IPS-NIHi11 (cell line): ENCODE measurements at regions not wholly inside any gene's neighbourhood (a gene's known extent, or its start where the extent isn't known, plus 50 kb on each side); places are given as distances from the start of the nearest gene placed in this dataset.

ENCODE experiments used
- DNase-seq: peaks from one replicate; pipeline ENCODE4 v3.0.0; 2012; ENCODE audit warnings: mixed read lengths, low spot score

DNA sequence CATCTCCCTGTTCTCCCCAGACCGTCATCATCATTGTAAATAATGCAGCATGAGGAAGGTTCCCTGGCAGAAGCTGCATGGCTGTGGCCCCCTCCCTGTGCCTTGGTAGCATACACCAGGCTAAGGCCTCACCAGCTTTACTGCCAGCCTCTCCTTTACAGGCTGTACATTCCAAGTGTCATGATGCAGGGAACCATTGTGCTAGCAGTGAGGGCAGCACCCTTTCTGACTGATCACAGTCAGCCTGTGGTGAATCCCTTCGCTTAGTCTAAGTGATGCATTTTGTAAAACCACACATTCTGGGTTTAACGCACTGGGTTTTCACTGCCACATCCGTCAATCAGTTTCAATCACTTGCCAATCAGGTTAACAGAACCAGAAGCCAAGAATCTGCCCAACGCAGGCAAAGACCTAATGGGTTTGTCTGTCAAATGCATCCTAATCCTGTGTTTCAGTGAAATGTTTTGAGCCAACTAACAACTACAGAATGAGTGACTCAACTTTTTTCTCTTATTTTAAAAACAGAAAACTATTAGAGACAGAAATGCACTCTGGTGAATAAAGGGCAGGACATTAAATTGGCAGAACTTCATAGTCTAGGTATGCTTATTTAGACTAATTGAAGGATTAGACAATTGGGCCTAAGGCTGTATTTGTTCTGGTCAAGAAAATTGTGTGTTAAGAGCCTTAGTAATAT lies 225.9 kb upstream of the DPH6 start:
- no peak for DNase-seq

DNA sequence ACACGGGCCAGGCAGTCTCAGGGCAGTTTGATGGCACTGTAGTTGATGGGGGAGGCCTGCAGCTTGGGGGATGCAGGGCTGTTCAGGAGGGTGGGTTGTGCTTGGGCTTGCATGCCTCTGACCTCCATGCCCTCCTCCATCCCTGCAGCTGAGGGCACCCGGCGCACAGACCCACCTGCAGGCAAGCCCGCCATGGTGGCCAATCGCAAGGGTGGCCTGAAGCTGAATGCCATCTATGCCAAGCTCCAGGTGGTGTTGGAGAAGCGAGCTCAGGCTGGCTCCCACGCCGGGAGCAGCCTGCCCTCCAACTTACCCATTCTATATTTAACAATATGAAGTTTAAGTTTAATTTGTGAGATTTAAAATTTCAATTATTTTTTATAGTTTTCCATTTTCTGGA lies 228.7 kb upstream of the DPH6 start:
- DNase-seq: no peak

DNA sequence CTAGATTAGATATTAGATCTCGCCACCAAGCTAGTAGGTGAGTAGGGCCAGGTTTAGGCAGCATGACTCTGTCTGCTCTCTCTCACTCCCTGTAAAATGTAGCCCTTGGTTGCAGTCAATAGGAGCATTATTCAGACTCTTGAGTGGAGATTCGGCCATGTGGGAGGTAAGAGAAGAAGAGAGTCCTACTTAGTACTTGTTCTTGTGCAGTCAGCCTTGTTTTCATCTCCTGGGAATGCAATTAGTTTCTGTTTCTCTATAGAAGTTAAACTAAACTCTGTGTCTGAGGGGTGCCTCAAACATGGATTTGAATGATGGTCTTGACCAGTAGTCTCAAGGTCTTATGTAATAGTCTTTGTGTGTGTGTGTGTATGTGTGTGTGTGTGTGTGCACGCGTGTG lies 229.5 kb upstream of the DPH6 start:
- no peak for DNase-seq

DNA sequence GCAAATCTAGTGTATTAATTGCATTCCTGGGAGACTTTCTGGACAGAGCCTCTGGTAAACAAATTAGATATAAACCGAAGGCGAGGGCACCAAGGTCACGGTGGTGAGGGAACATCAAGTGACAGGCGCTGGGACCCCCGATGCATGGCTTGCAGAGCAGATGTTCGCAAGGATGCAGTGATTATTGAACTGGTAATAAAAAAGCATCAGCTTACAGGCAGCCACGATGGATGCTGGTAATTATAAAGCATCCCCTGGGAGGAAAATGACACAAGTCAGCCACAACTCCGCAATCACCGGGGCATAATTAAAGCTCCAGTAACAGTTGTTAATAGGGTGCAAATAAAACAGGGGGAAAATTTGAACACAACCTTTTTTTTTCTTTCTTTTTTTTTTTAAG lies 231.1 kb upstream of the DPH6 start:
- DNase-seq: no peak

DNA sequence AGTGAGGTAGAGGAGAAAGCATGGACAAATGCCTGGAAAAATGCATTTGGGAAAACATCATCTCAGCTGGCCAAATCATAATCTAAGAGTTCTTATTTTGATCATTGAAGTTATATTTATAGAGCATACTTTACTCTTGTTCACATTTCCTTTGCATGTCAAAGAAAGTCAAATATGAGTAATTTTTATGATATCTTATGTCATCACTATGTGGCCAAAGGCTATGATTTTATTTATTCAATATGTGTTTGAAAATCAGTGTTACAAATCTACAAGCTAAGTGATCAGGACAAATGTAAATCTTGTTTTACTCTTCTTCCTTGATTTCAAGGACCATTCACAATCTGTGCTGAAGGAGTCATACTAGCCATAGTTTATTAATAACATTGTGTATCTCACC lies 237.2 kb upstream of the DPH6 start:
- DNase-seq: no peak

DNA sequence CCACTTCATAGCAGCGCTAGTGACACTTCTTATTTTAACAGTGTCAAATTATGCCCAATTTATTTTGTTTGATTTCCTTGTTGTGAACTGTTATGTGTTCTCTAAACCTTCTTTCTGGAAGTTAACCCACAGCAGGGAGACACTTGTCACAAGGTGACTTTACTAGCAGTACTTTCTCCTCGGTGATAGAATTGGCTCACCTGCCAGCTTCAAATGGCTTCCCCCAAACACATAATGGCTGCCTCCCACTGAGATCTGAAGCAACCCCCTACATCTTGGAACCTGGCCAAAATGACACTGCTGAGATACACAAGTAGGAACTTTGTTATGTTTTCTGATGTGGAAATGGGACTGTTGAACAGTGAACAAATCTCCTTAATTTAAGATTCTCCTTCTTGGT lies 238.8 kb upstream of the DPH6 start:
- peak; percentile 8 for DNase-seq

DNA sequence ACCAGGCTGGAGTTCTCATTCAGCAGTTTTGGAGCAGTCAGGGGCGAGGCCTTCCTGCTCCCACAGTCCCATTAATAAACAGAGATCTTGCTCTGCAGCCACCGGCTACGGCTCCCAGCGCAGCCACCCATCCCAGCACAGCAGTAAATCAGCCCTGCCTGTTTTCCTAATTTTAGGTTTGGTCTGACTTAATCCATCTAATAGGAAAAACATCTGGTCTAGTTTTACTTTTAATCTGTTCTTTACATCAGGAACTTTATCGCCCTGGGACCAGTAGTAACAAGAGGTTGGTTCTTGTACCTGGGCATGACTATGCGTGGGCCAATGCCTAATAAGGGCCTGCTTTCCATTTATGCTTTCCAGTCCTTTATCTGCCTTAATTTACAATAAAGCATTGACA lies 264.0 kb upstream of the DPH6 start:
- DNase-seq: no peak

DNA sequence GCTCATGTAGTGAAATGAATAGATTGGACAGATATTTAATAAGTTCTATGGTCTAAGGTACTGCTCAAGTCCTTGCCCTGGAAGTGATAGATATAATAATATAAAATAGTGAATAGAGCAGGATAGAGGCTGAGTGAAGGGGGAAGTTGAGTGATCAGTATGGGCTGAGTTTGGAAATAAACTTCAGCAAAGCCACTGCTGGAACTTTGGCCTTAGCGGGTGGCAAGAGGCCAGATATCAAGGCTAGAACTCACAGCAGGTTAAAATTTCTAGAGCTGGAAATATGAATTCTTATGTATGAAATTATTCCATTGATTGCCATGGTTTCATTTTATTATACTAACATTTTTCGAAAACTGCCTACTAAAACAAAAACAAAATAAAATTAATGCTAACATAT lies 267.6 kb upstream of the DPH6 start:
- DNase-seq: no peak

DNA sequence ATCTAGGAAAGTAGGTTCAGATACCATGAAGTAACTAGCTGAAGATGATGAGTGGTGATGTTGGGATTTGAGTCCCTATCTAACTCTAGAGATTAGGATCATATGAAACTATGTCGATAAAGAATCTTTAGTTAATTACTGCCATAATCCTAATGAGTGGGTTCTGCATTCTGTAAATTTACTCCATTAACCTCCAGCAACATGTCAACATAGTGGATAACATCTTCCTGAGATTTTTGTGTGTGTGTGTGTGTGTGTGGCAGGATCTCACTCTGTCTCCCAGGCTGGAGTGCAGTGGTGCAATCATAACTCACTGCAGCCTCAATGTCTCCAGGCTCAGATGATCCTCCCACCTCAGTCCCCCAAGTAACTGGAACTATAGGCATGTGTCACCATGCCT lies 272.9 kb upstream of the DPH6 start:
- DNase-seq: no peak

DNA sequence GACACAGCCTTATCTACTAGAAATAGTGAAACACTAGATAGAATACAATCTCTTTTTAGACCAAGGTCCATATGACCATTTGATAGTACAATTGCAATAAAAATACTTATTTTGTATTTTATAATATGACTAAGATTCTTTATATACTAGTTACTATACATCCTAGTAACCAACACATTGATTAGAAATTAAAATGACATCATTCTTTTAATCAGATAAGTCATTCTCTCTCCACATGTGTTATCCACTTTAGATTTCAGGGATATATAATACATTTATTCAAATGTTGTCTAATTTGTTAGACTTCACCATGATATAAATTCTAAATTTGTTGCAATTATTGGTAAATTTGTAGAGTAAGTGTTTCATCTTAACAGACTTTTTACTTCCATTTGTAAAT lies 276.2 kb upstream of the DPH6 start:
- no peak for DNase-seq

DNA sequence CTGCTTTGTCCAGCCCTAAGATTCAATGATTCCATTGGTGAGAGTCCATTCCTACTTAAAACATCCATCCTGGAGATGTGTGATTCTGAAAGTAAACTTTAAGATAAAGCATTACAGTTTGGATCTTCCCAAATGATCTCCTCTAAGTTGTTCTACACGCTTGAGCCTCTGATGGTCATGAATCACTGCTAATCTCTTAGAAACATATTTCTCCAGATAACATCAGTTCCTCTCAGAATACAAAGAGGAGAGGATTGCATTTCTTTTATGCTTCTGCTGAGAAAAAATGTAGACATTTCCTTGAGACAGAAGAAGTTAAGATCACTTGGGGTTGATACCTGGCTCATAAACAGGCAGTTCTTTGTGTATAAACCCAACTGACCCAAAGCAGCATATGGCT lies 281.2 kb upstream of the DPH6 start:
- DNase-seq: no peak

DNA sequence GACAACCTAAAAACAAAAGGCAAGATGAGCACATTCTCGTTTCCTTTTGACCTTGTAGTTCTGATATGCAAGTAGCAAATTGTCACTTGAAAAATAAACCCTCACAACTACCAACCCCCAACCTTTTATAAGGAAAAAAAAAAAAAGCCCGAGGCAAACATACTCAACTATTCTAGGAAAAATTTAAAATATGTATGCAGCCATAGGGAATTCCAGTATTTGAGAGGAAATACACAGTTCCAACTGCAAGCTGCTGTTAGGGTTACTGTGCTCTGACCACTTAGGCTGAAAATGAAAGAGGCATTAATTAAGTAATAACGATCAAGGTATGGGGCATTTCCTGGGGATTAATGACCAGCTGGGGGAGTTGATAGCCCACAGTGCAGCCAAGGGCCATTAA lies 281.9 kb upstream of the DPH6 start:
- no peak for DNase-seq

DNA sequence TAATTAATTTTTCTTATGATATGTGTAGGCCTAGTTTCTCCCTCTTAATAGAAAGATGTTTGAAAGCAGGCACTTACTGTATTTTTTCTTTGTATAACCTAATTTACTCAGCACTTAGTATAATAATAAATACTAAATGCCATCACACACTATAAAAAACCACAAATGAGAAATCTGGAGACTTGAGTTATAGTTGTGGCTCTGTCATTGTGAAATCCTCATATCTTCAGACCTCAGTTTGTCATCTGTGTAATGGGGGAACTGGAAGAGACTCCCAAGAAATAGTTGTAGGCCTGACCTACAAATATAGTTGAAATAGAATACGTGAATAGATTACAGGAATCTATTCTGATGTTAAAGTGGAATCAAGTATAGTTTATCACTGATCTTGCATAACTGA lies 287.6 kb upstream of the DPH6 start:
- DNase-seq: no peak

DNA sequence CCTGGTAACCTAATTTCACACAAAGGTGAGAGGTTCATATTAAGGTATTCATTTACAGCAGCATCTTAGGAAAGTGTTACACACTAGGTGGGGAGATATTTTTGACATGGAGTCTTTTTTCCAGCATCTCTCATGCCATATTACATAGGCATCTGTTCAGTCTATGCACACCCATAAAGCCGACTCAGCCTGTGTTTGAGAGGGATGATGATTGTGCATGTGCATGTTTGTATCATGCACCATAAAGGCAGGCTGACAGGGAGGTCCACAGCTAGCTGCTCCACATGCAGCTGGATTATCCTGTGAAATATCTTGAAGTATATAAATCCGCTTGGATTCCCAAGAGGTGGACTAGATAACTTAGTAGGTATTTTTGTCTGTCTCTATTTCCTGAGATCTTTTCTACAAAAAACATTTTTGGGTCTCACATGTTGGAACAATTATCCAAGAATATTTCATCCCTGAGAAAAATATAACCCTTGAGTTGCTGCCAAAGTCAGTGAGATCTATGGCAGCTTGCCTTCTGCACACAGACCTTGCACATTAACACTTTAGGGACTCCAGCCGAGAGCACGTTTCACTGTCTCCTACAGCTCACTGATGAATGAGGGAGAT lies 288.4 kb upstream of the DPH6 start:
- no peak for DNase-seq

DNA sequence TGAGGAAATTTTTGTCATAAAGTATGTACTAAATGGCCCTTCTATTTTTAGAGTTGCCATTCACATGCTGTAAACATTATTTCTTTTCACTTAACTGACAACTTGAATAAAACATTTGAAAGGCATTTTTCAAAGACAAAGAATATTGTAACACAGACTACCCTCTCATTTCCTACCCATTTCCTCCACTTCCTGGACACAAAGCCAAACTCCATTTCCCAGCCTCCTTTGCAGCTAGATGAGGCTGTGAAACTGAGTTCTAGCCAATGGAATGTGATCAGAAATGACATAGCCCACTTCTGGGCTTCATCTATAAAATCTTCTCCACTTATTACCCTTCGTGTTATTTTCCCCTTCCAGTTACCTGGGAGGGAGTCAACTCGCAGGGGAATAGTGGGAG lies 288.9 kb upstream of the DPH6 start:
- DNase-seq: no peak

DNA sequence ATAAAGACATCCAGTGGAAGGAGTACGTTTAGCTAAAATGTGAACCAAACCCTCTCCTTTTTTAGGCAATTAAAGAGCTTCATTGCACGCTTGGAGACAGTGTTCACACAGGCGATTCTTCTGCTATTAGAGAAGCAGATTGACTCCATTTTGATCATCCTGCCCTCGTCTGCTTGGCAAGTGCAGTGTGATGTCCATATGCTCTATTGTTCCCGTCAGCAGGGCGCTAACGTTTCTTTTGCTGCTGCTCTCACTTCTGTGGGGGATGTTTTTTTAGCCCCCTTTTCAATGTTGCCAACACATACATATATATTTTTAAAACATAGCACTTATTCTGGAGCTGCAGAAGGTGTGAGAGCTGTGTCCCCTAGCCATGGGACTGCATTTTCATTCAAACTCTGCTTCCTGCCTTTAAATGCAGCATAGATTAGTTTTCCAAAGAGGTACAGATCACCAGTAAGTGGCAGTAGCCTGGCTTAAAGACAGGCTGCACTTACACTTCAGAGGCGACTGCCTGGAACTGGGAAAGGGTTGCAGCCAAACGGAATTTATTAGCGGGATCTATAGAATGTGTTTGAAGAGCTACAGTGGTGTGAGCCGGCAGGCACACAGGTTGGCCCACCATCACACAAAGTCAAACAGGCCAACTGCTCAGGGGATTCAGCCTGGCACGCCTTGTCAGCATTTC lies 292.6 kb upstream of the DPH6 start:
- DNase-seq: no peak

DNA sequence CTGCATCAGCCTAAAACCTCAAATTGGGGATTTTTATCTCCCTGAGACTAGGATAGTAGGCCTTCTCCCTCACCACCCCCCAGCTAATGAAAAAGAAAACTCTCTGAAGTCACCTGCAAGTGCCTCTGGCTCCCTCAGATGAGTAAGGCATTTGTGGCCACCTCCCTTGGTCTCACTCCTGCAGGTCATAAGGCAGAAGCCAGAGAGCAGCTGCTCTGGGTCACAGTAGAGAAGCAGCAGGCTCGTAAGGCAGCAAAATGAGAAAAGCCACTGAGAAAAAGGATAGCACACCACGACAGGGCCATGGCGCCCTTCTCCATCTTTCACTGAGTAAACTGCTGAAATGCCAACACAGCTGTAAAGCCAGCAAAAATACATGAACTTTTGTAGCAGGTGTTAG lies 296.7 kb upstream of the DPH6 start:
- DNase-seq: no peak

DNA sequence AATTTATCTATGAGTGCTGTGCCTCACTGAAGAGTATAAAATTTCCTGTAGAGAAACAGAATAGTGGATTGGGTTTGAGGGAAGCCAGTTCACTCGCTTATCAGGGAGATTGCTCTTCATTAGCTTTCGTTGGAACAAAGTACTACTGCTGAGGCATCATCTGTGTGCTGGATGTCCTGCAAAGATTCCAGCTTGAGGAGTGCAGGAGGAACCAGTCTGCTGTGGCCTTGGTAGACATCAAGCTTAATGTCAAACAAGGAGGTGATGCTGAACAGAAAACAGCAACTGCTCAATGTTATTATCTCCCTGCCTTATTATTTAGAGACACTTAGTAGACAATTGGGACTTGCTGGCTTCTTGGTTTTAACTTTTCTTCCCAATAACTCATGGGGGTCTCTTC lies 297.5 kb upstream of the DPH6 start:
- no peak for DNase-seq

DNA sequence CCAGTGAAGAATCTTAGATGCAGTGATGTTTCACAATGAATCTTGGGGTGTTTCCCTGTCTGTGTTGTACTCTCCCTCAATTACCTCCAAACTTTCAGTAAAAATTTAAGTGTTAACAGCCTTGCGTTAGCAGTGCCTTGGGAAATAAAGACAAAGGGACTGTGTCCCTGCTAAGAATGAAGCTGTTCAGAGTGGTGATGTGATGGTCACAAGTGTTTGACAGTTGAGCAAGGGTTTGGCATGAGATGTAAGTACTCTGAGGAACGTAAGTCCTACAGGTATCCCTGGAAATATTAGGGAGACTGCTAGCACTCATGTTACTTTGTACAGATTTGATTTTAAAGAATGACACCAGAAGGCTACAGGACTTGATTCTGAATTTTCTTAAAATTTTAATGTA lies 304.3 kb upstream of the DPH6 start:
- no peak for DNase-seq

DNA sequence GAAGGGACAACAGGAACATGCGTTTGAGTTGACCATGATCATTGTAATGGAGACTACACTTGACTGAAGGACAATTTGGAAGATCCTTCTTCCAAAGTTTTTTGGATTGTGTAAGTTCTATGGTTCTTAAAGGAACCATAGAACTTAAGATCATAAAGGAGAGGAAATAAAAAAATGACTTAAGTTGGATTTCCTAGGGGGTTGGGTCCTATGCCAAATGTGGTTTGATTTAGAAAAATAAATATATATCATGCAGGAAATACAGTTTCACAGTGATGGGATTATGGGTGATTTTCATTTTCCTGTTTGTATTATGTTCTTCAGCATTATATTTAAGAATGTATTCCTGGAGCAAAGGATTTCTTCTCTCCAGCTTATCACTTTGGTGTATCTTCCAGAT lies 305.5 kb upstream of the DPH6 start:
- no peak for DNase-seq

DNA sequence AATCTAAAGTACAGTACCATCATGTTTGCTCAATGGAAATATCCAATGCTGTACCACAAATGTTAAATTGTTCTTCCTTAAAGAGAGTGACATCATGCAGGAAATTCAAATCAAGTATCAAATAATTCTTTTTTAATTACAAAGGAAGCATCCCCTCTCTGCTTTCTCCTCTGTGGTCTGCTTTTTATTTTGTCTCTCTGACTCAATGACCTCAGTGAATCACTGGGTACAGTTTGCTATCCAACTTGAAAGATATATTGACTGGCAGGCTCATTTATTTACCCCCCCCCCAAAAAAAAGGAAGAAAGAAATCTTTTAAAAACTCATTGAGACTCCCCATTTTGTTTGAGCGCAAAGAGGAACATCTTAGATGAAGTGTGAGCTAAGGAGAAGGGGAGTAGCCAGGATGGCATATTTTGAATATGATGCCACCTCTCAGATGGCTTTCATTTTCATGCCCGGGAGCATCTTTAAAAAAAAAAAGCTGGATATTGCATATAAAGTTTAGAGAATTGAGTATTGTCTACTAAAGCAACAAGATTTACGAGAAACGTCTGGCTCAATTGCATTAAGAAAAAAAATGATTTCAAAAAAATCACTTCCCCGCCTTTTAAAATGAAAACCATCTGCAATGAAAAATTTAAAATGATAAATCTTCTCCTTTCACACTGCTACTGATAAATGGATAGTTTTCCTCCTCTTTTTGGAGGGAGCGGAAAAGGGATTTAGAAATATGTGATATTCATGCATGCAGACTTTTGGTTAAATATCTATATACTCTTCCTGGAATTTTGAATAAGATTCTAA lies 307.1 kb upstream of the DPH6 start:
- DNase-seq: no peak

DNA sequence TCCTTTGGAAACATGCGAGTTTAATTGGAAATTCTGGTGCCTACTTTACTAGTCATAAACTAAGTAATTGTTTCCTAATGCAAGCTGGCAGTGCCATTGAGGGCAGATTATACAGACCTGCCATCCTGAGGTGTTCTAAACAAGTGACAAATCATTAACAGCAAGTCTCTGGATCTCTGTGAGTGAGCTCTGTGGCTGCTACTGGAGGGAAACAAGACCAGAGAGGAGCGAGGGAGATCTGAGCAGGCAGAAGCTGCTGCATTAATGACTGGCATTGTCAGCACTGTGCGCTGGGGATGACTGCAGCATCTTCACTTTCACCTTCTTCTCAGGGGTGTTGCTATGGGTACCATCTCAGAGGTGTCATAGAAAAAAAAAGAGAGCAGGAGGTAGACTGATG lies 308.4 kb upstream of the DPH6 start:
- no peak for DNase-seq
